ENCODE measurements at regions not wholly inside any gene's neighbourhood (a gene's known extent, or its start where the extent isn't known, plus 50 kb on each side); places are given as distances from the start of the nearest gene placed in this dataset.
A peak's percentile ranks its signal among the peaks of the same experiment; 100 is the strongest.

GRCh38 chr3:8278448-8278847, 223.2 kb upstream of the LMCD1 start:
- DNase-seq (no peak), ATAC-seq (no peak)
- no peaks in the 10 kb centered on the region for H3K9me3 ChIP-seq (ENCODE audit: control insufficient read depth, low read length, poor library complexity, severe bottlenecking)
- Mint-ChIP-seq H3K27me3 (peaks cover 20% of the 10 kb centered on the region), H3K4me3 (no peak overlapping the region), H3K36me3 (ENCODE audit: low read depth) (no peaks in the 10 kb centered on the region), H3K27ac (no peak overlapping the region), H3K4me1 (no peaks in the 10 kb centered on the region)

- no peak for DNase-seq
- no peak overlapping the region for H3K27ac Mint-ChIP-seq
- H3K36me3 Mint-ChIP-seq (ENCODE audit: low read depth), result no peaks in the 10 kb centered on the region
- no peaks in the 10 kb centered on the region for H3K4me1 Mint-ChIP-seq
- no peak for ATAC-seq
- no peak overlapping the region for H3K4me3 Mint-ChIP-seq
- H3K9me3 ChIP-seq (ENCODE audit: control insufficient read depth, low read length, poor library complexity, severe bottlenecking), result no peaks in the 10 kb centered on the region
- peaks cover 24% of the 10 kb centered on the region for H3K27me3 Mint-ChIP-seq
These were observed 222.1 kb upstream of the LMCD1 start for GRCh38 chr3:8279476-8279875.

GRCh38 chr3:8279886-8280550, 221.6 kb upstream of the LMCD1 start:
- no peak for ATAC-seq
- no peaks in the 10 kb centered on the region for H3K4me1 Mint-ChIP-seq
- no peak for DNase-seq
- no peaks in the 10 kb centered on the region for H3K36me3 Mint-ChIP-seq (ENCODE audit: low read depth)
- peaks cover 24% of the 10 kb centered on the region for H3K27me3 Mint-ChIP-seq
- H3K27ac Mint-ChIP-seq, result no peak overlapping the region
- H3K4me3 Mint-ChIP-seq, result no peak overlapping the region
- no peaks in the 10 kb centered on the region for H3K9me3 ChIP-seq (ENCODE audit: control insufficient read depth, low read length, poor library complexity, severe bottlenecking)

GRCh38 chr3:8282541-8283165, 219.0 kb upstream of the LMCD1 start:
- Mint-ChIP-seq H3K36me3 (ENCODE audit: low read depth) (no peaks in the 10 kb centered on the region), H3K27ac (no peak overlapping the region), H3K4me3 (no peak overlapping the region), H3K27me3 (peaks cover 24% of the 10 kb centered on the region), H3K4me1 (no peaks in the 10 kb centered on the region)
- DNase-seq (no peak), ATAC-seq (no peak)
- no peaks in the 10 kb centered on the region for H3K9me3 ChIP-seq (ENCODE audit: control insufficient read depth, low read length, poor library complexity, severe bottlenecking)

- no peak overlapping the region for H3K4me3 Mint-ChIP-seq
- no peaks in the 10 kb centered on the region for H3K4me1 Mint-ChIP-seq
- peaks cover 24% of the 10 kb centered on the region for H3K27me3 Mint-ChIP-seq
- no peak for DNase-seq
- no peaks in the 10 kb centered on the region for H3K9me3 ChIP-seq (ENCODE audit: control insufficient read depth, low read length, poor library complexity, severe bottlenecking)
- peaks cover 1% of the 10 kb centered on the region for H3K36me3 Mint-ChIP-seq (ENCODE audit: low read depth)
- ATAC-seq, result no peak
- no peak overlapping the region for H3K27ac Mint-ChIP-seq
These were observed 218.4 kb upstream of the LMCD1 start for GRCh38 chr3:8283193-8283592.

- Mint-ChIP-seq H3K36me3 (ENCODE audit: low read depth) (peaks cover 2% of the 10 kb centered on the region), H3K27me3 (peaks cover 20% of the 10 kb centered on the region), H3K27ac (no peak overlapping the region), H3K4me3 (no peak overlapping the region), H3K4me1 (no peaks in the 10 kb centered on the region)
- DNase-seq, result no peak
- no peak for ATAC-seq
- no peaks in the 10 kb centered on the region for H3K9me3 ChIP-seq (ENCODE audit: control insufficient read depth, low read length, poor library complexity, severe bottlenecking)
These were observed 215.5 kb upstream of the LMCD1 start for GRCh38 chr3:8286086-8286485.

- Mint-ChIP-seq H3K27me3 (peaks cover 22% of the 10 kb centered on the region), H3K4me1 (no peaks in the 10 kb centered on the region)
These were observed 214.9 kb upstream of the LMCD1 start for GRCh38 chr3:8286749-8287148.

GRCh38 chr3:8290611-8291010, 211.0 kb upstream of the LMCD1 start:
- peaks cover 4% of the 10 kb centered on the region for H3K36me3 Mint-ChIP-seq (ENCODE audit: low read depth)
- no peak for ATAC-seq
- no peak overlapping the region for H3K27ac Mint-ChIP-seq
- H3K4me3 Mint-ChIP-seq, result no peak overlapping the region
- no peaks in the 10 kb centered on the region for H3K9me3 ChIP-seq (ENCODE audit: control insufficient read depth, low read length, poor library complexity, severe bottlenecking)
- DNase-seq, result no peak
- H3K27me3 Mint-ChIP-seq, result peaks cover 21% of the 10 kb centered on the region
- peaks cover 3% of the 10 kb centered on the region for H3K4me1 Mint-ChIP-seq

More at GRCh38 chr3:8286749-8287148, 214.9 kb upstream of the LMCD1 start:
- no peak for DNase-seq
- no peak overlapping the region for H3K4me3 Mint-ChIP-seq
- H3K9me3 ChIP-seq (ENCODE audit: control insufficient read depth, low read length, poor library complexity, severe bottlenecking), result no peaks in the 10 kb centered on the region
- H3K36me3 Mint-ChIP-seq (ENCODE audit: low read depth), result peaks cover 2% of the 10 kb centered on the region
- no peak for ATAC-seq
- no peak overlapping the region for H3K27ac Mint-ChIP-seq

- H3K36me3 Mint-ChIP-seq (ENCODE audit: low read depth), result peaks cover 2% of the 10 kb centered on the region
- no peak for DNase-seq
These were observed 205.2 kb upstream of the LMCD1 start for GRCh38 chr3:8296461-8296860.

GRCh38 chr3:8298021-8298954, 203.3 kb upstream of the LMCD1 start:
- Mint-ChIP-seq H3K27me3 (peaks cover 24% of the 10 kb centered on the region), H3K4me3 (no peak overlapping the region), H3K4me1 (peaks cover 15% of the 10 kb centered on the region), H3K27ac (no peak overlapping the region), H3K36me3 (ENCODE audit: low read depth) (peaks cover 2% of the 10 kb centered on the region)
- ATAC-seq, result no peak
- no peak for DNase-seq
- no peaks in the 10 kb centered on the region for H3K9me3 ChIP-seq (ENCODE audit: control insufficient read depth, low read length, poor library complexity, severe bottlenecking)

More at GRCh38 chr3:8296461-8296860, 205.2 kb upstream of the LMCD1 start:
- H3K27ac Mint-ChIP-seq, result no peak overlapping the region
- H3K4me1 Mint-ChIP-seq, result peaks cover 10% of the 10 kb centered on the region
- H3K27me3 Mint-ChIP-seq, result peaks cover 31% of the 10 kb centered on the region
- no peak overlapping the region for H3K4me3 Mint-ChIP-seq
- no peaks in the 10 kb centered on the region for H3K9me3 ChIP-seq (ENCODE audit: control insufficient read depth, low read length, poor library complexity, severe bottlenecking)
- ATAC-seq, result no peak

GRCh38 chr3:8301977-8302735, 199.5 kb upstream of the LMCD1 start:
- DNase-seq (no peak), ATAC-seq (peak; percentile 57)
- Mint-ChIP-seq H3K4me1 (peaks cover 10% of the 10 kb centered on the region), H3K27me3 (peaks cover 21% of the 10 kb centered on the region), H3K36me3 (ENCODE audit: low read depth) (no peaks in the 10 kb centered on the region), H3K4me3 (no peak overlapping the region), H3K27ac (peak overlapping the region; percentile 91)
- H3K9me3 ChIP-seq (ENCODE audit: control insufficient read depth, low read length, poor library complexity, severe bottlenecking), result no peaks in the 10 kb centered on the region

- Mint-ChIP-seq H3K27ac (no peak overlapping the region), H3K4me1 (peaks cover 7% of the 10 kb centered on the region), H3K4me3 (no peak overlapping the region), H3K27me3 (peaks cover 17% of the 10 kb centered on the region), H3K36me3 (ENCODE audit: low read depth) (no peaks in the 10 kb centered on the region)
- ATAC-seq, result no peak
- no peak for DNase-seq
- H3K9me3 ChIP-seq (ENCODE audit: control insufficient read depth, low read length, poor library complexity, severe bottlenecking), result no peaks in the 10 kb centered on the region
These were observed 198.2 kb upstream of the LMCD1 start for GRCh38 chr3:8303466-8303865.

GRCh38 chr3:8305371-8305770, 196.3 kb upstream of the LMCD1 start:
- ATAC-seq (no peak), DNase-seq (no peak)
- H3K4me1 Mint-ChIP-seq, result peaks cover 6% of the 10 kb centered on the region
- H3K4me3 Mint-ChIP-seq, result no peak overlapping the region
- no peaks in the 10 kb centered on the region for H3K9me3 ChIP-seq (ENCODE audit: control insufficient read depth, low read length, poor library complexity, severe bottlenecking)
- H3K27ac Mint-ChIP-seq, result no peak overlapping the region
- peaks cover 12% of the 10 kb centered on the region for H3K27me3 Mint-ChIP-seq
- H3K36me3 Mint-ChIP-seq (ENCODE audit: low read depth), result no peaks in the 10 kb centered on the region
